Prostate gland (tissue), 2 donors: ENCODE measurements at regions not wholly inside any gene's neighbourhood (a gene's known extent, or its start where the extent isn't known, plus 50 kb on each side); places are given as distances from the start of the nearest gene placed in this dataset.

Experiments
- POLR2A ChIP-seq: fragments of 450-650 bp; IDR thresholded peaks from one replicate; pipeline ENCODE4 v1.6.1; 2016; ENCODE audit warnings: antibody characterized with exemption, mild to moderate bottlenecking
- POLR2AphosphoS5 ChIP-seq: sonication (generic); formaldehyde crosslinking; IDR thresholded peaks from one replicate; pipeline ENCODE4 v1.6.1; 2017; ENCODE audit warnings: antibody characterized with exemption
- TF ChIP-seq, protein P1 (sequence below), 4 experiments: fragments of 200-600 bp in 2 of 4; fragments of 450-650 bp in 2 of 4; sonication (generic) in 2 of 4; IDR thresholded peaks; 1 replicate in 3 of 4; 2 replicates in 1 of 4; pipeline ENCODE4 v1.5.1; 2016 to 2019; ENCODE audit warnings: antibody characterized with exemption in 4 of 4, mild to moderate bottlenecking in 2 of 4, moderate library complexity in 2 of 4

DNA sequence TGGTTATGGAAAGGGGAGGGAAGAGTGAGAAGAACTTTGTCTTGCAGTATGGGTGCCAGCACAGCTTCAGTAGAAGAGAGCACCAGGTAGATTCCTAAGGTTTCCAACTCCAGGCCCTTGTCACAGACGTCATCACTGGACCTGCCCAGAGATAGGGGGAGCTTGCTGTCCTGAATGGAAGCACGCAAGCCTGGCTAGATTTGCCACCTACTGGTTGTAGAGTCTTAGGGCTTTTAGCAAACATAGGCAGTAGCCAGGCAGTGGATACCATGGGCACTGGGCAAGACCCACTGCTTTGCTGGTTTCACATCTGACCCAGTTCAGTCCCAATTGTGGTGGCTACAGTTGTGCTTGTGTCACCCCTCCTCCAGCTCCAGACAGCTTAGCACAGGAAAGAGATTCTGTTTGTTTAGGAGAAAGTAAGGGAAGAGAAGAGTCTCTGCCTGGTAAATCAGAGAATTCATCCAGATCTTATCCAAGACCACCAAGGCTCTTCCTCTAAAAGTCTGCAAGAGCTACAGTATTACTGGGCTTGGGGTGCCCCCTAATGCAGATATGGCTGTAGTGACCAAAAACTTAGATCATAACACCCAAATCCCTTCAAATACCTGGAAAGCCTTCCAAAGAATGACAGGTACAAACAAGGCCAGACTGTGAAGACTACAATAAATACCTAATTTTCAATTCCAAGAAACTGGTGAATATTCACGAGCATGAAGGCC is 158.9 kb downstream of the HINT1 start:
- TF ChIP-seq, protein P1, sequence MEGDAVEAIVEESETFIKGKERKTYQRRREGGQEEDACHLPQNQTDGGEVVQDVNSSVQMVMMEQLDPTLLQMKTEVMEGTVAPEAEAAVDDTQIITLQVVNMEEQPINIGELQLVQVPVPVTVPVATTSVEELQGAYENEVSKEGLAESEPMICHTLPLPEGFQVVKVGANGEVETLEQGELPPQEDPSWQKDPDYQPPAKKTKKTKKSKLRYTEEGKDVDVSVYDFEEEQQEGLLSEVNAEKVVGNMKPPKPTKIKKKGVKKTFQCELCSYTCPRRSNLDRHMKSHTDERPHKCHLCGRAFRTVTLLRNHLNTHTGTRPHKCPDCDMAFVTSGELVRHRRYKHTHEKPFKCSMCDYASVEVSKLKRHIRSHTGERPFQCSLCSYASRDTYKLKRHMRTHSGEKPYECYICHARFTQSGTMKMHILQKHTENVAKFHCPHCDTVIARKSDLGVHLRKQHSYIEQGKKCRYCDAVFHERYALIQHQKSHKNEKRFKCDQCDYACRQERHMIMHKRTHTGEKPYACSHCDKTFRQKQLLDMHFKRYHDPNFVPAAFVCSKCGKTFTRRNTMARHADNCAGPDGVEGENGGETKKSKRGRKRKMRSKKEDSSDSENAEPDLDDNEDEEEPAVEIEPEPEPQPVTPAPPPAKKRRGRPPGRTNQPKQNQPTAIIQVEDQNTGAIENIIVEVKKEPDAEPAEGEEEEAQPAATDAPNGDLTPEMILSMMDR (IDR thresholded peaks at IDR 0.05), result no peak
- TF ChIP-seq POLR2A, result no peak
- no peak for TF ChIP-seq POLR2AphosphoS5
